Stimulated activated CD4-positive, alpha-beta T cell treated with anti-CD3 and anti-CD28 coated beads, Interleukin-12 subunit alpha, Interleukin-12 subunit beta, amount 100 ng/mL, for 4 hours (primary cell): ENCODE measurements at regions not wholly inside any gene's neighbourhood (a gene's known extent, or its start where the extent isn't known, plus 50 kb on each side); places are given as distances from the start of the nearest gene placed in this dataset.

Experiments
- DNase-seq: peaks from one replicate; pipeline ENCODE4 v3.0.0-alpha.2; 2020

DNA sequence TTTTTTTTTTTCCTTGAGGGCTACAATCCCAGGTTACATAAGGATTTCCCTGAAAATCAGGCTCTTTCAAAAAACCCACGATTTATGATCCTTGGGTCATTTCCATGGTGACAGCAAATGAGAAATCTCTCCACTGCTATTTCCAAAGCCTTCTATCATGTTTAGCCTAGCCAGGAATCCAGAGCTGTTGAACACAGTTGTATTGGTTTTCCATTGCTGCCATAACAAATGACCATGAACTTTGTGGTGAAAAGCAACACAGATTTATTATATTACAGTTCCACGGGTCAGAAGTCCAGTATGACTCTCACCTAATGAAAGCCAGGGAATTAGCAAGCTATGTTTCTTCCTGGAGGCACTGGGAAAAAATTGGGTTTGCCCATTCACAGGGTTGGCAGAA lies 106.6 kb downstream of the MAF start:
- DNase-seq, result no peak

DNA sequence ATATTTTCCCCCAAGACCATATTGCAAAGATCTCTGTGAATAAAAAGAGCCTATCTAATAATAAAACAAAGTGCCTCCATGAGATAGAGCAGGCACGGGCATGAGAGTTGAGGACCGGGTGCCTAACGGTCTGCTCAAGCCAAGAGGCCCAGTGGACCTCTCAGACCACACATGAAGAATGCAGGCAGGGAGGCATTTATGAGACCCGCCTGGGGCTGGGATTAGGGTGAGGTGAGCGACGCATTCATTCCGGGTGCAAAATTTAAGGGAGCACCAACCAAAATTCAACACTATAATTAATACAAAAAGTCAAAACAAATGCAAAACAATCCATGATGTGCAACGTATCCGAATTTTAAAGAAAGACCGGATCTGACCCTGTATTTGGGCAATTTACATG lies 108.5 kb downstream of the MAF start:
- DNase-seq, result no peak

DNA sequence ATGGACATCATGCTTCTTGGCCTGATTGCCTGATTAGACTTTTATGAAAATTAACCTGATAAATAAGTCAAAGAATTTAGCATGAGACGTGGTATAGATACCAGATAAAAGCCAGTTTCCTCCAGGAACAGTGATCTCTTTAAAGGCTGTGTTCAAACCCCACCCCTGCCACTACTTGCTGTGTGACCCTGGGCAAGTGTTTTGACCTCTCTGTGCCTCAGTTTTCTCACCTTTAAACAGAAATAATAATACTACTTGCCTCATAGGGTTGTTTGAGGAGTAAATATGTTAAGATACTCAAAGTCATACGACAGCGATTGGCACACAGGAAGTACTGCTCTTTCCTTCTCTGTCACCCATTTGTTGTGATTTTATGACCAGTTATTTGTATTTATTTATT lies 115.5 kb downstream of the MAF start:
- DNase-seq, result no peak

DNA sequence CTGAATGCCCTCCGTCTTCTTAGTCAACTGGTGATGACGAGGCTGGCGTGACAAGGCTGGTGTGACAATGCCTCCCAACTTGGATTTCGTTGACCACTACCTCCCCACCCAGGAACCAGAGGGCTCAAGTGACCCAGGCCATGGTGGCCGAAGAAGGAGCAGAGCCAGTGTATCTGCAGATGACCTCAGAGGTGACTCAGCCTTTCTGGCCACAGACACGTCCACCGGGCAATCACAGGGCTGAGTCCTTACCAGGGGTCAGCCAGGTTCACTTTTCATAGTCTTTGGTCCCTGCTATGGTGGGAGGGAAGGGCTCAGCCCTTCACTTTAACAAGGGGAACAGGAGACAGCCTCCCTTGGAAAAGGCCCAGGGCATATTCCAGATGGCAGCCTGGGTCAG lies 116.3 kb downstream of the MAF start:
- DNase-seq, result no peak

DNA sequence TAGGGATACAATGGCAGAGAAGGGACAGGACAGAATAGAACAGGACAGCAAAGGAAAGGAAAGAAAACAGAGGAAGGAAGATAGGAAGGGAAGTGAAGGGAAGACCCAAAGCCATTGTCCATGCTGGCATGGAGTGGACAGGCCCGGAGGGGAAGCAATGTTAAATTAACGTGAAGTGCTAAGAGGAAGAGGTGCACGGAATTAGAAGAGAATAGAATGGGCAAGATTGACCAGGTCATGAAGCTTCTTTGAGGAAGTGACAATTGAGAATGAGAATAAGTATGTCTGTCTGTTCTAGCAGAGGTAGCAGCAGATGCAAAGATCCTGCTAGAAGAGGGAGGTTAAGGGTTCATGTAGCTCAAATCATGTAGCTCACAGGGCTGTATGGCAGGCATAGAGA lies 117.2 kb downstream of the MAF start:
- no peak for DNase-seq

DNA sequence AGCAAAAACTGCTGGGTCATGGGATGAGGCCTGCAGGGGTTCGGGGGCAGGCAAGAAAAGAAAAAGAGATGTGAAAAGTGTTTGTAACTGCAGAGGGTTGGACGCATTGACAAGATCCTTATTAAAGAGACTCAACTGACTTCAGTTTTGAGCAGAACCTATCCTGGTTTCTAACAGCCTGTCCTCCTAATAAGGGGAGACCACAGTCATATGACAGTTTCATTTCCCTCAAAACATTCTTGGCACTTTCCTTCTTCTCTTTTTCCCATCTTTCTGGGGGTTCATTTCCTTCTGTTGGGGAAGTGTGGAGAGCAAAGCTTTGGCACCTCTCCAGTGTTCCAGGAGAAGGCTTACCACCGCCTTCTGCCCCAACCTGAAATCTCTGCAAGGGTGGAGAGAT lies 118.5 kb downstream of the MAF start:
- DNase-seq, result no peak

DNA sequence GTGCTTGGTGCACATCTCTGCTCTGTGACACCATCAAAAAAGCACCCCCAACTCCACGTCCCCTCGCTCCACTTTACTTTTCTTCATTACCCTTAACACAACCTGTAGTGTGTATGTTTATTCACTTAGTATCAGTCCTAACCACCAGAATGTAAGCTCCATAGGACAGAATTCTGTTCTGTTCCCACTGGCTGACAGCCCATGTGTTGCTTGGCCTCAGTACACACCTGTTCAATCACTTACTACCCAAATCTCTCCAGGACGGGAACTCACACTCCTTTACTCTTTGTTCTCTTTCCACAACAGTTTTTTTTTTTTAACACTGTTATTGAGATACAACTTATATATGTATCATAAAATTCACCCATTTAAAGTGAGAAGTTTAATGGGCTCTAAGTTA lies 119.6 kb downstream of the MAF start:
- no peak for DNase-seq

DNA sequence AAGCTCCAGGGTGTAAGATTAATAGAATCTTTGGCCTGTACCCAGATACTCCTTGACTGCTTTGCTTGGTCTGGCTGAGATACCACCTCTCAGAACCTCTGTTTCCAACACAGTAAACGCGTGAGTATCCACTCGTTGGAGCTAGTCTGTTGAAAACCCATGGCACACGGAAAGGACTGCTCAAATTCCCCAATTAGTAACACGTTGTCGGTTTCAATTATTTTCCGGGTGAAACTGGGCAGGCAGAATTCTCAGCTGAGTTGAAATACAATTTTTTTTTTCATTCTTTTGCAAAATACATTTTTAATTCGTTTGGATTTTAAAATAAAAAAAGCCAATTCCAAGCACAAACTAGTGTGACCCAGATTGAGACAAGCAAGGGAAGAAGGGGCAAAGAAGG lies 120.5 kb downstream of the MAF start:
- DNase-seq, result no peak

DNA sequence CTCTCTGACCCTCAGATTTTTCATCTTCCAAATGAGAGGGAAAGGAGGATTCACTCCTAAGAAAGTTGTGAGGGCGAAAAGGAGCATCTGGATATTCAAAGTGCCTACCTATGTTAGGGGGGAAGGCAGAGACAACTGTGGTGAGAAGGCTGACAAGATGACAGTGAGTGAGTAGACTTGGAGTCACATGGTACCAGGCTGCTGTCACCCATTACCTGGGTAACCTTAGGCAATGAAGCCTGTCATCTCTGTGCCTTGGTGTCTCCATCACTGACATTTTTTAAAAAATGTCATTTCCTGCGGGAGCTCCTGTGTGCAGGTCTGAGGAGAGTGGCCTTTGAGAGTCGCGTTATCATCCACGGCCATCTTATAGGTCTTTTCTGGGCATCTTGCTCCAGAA lies 124.0 kb downstream of the MAF start:
- no peak for DNase-seq

DNA sequence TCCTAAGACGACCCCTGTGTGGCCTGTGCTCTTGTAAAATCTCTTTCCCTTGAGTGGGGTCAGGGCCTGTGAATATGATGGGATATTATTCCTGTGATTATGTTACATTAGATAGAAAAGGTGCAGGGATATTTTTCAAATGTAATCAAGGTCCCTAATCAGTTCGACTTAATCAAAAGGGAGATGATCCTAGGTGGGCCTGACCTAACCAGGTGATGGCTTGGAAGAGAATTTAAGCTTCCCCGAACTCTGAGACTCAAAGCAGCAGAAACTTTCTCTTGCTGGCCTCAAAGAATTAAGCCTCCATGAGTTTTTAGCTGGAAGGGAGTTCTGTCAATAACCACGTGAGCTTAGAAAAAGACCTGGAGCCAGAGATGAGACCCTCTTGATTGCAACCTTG lies 124.7 kb downstream of the MAF start:
- DNase-seq, result no peak

DNA sequence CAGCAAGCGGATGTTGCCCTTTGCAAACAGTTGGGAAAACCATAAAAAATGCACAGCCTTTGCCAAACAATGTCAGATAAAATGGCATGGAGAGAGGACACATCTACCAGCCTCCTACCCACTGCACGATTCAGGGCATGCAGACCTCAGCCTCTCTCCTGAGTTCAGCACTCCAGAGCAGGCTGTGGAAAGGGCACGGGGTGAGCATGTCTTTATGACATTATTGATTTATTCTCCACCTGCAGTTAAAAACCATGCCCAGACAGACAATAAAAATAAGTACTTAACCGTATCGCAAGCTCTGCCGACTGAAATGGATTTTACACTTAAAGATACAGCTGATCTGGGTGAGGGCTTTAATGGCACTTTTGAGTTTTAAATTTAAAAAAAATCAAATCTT lies 127.1 kb downstream of the MAF start:
- no peak for DNase-seq

DNA sequence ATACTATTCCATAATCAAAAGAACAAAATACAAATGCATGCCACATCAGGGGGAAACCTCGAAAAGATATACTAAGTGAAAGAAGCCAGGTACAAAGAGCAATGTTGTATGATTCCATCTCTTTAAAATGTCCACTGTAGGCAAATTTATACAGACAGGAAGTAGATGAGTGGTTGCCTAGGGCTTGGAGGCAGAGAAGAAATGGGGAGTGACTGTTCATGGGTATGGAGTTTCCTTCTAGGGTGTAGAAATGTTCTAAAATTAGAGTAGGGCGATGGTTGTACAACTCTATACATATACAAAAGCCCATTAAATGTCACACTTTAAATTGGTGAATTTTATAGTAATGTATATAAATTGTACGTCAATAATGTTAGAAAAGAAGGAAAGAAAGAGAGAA lies 128.1 kb downstream of the MAF start:
- no peak for DNase-seq

DNA sequence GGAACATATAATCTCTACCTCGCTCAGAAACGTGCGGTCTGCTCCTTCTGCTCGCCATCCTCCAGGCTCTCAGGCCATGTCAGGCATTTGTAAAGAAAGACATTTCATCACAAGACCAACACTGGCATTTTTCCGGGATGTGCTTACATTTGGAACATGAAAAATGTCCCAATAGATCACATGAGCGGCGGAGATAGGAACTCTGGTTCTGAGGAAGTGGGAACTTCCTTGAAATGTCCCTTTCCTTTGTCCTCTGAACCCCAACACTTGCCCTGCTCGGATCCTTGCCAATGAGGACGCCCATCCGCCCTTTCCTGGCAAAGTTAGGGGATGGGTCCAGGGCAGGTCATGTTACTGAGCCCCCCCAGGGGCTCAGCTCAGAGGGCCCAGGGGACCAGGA lies 130.5 kb downstream of the MAF start:
- DNase-seq, result no peak

DNA sequence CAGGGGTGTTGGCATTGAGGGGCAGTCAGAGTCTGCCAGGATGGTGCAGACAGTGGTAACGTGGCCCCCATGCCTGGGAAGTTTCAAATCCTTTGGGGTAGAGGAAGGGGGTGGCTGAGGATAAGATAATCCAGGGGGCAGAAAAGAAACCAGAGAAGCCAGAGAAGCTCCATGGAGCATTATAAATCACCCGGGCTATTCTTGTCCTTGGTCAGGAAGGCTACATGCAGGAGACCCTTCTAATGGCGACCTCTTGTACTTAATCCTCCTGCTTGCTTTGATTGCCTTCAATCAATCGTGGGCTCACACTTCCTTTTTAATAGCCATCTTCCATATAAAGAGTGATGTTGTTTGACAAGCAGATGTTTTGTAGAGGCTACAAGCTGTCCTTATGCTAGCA lies 131.9 kb downstream of the MAF start:
- DNase-seq, result no peak

DNA sequence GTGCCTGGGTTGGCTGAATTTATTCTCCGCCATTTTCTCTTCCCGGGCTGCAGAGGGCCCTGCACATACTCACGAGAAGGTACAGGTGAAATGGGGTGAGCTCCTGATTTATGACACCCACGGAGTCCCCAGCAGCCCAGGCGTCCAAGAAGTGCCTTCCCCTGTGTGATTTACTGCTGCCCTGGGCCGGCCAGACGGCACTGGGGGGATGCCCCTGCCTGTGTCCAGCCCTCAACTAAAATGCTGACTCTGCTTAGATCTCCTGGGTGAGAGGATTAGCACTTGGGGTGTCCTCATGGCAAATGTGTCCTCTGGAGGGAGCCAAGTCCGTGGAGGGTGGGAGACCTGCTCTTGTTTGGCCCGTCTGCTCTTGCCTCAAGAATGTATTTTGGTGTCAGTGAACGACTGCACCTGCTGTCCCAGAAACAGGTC lies 132.4 kb downstream of the MAF start:
- no peak for DNase-seq

DNA sequence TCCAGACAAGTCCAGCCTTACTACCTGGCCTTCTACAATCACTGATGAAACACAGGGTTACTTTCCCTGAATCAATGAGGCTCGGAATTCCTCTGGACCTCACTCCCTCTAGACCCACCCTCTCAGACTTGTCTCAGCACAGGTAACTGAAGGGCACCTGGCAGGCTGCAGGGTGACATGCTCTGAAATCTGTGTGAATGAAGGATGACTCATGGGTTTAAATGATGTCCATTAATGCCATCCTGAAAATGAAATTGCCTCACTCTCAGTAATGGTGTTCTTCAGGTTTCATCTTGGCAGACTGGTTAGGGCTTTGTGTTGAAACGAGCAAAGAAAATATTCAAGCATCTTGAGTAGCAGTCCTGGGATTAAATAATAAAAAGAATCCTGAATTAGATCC lies 134.4 kb downstream of the MAF start:
- DNase-seq, result no peak

DNA sequence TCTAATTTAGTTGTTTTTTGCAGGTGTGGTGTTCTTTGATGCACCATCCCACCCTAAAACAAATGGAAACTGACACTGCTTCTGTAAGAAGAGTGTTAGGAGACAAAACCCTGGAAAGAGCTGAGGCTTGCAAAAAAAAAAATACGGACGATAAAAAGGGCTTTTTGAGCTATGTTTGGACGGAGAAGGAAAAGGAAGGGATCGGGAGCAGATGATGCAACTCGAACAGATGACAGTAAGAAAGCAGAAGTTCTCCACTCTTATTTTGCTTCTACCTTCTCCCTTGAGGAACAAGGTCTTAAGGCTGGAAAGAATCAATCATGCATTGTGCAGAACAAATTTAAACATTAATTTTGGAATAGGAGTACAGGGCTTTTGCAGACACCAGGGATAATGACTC lies 136.7 kb downstream of the MAF start:
- DNase-seq, result no peak

DNA sequence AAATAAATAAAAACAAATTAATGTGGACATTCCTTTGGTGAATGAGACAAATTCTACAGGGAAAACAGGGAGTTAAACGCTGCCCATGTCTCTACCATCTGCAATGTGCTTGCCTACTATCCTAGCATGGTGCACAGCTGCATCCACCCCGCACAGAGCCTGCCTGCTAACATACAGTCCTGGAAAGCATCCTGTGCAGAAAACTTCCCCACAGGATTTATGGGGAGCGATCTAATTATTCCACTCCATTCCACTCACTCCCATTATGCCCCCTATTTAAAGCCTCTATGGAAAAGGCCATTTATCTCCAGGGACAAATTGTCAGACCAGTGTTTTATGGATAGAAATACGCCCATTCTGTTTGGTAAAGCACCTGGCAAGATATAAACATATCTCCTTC lies 144.5 kb downstream of the MAF start:
- no peak for DNase-seq

DNA sequence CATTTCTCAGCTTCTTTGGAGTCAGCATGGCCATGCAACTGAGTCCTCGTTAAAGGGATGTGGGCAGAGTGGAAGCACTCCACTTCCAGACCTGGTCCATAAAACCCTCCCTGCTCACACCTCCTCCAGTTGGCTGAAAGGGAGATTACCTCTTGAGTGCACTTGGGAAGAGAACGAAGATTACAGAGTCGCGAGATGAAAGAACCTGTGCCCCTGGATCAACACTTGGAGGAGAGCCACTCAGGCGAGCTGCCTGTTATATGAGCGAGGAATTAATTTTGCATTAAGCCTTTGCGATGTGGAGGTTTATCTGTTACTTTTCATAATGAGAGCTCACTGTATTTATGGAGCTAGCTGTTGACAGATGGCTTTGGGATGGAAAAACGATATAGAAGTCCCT lies 147.9 kb downstream of the MAF start:
- no peak for DNase-seq

DNA sequence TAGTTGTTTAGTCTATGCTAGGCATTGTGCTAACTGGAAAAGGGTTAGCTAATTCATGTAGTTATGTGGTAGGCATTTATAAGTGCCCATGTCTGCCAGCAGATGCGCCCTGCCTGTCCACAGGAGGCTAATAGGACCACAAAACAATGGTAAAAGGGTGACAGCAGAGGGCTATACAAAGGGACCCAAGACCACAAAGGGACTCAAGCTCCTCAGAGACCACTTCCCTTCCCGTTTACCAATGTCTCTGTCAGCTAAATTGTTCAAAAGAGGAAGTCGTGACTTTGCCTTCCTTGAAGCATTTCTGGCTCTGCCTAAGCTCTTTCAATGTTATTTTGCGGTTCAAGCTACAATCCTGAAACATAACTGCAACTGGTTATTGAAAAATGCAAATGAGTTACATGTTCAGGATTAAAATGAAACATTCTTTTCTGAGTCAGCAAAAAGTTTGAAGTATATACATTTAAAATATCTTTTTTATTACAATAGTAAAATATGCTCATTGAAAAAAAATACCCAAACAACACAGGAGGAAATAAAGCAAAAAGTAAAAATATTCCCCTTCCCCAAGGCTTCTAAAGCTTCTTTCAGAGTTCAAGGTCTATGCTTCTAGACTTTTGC lies 149.2 kb downstream of the MAF start:
- no peak for DNase-seq

DNA sequence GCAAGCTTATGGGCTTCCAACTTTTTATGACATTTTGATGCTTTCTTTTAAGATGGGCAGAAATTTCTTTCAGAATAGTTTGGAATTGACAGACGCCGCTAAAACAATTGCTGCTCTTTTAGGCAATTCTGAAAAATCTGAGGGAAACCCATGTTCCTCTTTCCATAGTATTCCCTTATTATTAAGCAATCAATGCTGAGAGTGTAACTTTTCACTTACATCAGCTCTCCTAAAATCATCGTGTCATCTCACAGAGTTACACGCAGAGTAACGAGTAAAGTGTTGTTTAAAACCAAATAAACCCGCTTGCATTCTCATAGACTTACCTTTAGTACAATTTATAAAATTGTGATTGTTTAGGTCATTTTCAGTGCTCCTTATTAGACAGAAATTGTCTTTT lies 150.6 kb downstream of the MAF start:
- DNase-seq, result no peak

DNA sequence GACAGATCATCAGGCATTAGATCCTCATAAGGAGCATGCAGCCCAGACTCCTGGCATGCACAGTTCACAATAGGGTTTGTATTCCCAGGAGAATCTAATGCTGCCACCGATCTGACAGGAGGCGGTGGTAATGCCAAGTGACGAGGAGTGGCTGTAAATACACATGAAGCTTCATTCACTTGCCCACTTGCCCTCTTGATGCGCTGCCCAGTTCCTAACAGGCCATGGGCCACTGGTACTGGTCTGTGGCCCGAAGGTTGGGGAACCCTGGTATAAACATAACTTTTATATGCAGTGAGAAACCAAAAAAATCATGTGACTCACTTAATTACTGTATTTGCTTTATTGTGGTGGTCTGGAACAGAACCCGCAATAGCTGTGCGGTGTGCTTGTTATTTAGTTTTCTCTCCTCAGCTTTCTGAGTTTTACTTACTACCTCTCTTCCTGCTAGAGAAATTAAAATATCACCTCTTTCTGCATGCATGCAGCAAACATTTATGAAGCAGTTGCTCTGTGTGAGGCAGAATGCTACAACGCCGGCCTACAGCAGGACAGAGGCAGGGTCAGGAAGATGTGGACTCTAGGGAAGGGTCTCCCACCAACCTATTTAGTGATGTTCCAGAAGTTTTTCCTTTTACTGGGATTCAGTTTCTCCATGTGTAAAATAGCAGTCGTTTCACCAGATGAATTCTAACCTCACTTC lies 151.3 kb downstream of the MAF start:
- DNase-seq, result no peak

DNA sequence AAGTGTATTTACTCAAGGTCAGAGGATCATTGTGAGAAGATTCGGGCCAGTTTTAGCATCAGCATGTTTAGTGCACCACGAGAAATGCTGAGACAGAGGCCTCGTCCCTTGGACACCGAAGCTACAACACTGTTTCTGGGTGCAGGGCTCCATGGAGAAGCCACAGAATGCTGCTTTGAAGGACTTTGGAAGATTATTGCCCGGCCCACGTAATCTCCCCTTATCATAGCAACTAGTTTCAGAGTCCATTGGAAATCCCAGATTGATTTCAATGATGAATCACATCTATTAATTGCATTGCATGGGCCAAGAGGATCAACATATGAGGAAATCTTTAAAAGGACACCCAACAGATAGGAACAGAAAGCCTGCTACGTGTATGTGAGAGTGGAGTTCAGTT lies 156.0 kb downstream of the MAF start:
- DNase-seq, result no peak

DNA sequence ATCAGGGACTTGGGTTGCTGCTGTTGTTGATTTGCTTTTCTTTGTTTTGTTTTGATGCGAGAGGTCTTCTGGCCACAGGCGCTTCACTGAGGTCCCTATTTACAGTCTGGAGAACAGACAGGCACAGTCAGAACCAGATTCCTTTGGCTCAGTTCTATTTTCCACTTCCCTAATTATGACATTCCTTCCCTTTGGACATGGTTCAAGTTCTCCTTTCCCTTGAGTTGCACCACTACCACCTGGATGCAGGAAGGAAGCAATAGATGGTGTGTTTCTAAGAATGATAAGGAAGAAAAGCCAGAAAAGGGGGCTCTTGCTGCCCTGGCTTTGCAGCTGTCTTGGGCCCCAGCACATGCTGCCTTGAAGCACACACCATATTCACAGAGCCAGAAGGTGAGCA lies 160.6 kb downstream of the MAF start:
- DNase-seq, result no peak
